ENCODE measurements at regions not wholly inside any gene's neighbourhood (a gene's known extent, or its start where the extent isn't known, plus 50 kb on each side); places are given as distances from the start of the nearest gene placed in this dataset.

DNA sequence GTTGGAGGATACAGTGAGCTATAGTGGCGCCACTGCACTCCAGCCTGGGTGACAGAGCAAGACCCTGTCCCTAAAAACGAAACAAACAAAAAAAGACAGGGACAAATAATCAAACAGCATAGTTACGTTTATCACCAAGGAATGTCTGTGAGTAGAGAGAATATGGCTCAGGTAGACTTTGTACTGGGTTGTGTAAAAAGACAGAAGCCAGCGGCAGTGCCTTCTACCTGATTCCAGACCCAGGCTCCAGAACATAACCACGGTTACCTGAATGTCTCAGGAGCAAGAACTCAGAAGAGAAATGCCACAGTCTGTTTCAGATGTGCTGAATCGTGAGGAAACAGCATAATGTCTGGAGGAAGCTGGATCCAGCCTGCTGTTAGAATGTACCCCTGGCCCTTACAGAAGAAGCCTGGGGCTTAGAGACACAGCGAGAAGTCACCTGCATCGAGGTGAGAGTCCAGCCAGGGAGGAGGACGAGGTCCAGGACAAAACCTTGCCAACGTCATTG lies 60.9 kb upstream of the KAT6B start:
- TF ChIP-seq, protein P1, sequence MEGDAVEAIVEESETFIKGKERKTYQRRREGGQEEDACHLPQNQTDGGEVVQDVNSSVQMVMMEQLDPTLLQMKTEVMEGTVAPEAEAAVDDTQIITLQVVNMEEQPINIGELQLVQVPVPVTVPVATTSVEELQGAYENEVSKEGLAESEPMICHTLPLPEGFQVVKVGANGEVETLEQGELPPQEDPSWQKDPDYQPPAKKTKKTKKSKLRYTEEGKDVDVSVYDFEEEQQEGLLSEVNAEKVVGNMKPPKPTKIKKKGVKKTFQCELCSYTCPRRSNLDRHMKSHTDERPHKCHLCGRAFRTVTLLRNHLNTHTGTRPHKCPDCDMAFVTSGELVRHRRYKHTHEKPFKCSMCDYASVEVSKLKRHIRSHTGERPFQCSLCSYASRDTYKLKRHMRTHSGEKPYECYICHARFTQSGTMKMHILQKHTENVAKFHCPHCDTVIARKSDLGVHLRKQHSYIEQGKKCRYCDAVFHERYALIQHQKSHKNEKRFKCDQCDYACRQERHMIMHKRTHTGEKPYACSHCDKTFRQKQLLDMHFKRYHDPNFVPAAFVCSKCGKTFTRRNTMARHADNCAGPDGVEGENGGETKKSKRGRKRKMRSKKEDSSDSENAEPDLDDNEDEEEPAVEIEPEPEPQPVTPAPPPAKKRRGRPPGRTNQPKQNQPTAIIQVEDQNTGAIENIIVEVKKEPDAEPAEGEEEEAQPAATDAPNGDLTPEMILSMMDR (IDR thresholded peaks at IDR 0.05), result no peak
- no peak for TF ChIP-seq POLR2A (IDR thresholded peaks at IDR 0.05)

All from heart left ventricle (tissue), 13 donors.